Right lobe of liver (tissue), 4 donors: ENCODE measurements at regions not wholly inside any gene's neighbourhood (a gene's known extent, or its start where the extent isn't known, plus 50 kb on each side); places are given as distances from the start of the nearest gene placed in this dataset.

Experiments
- POLR2A ChIP-seq: fragments of 450-650 bp; IDR thresholded peaks from one replicate; pipeline ENCODE4 v1.6.1; 2017; ENCODE audit warnings: antibody characterized with exemption, mild to moderate bottlenecking
- TF ChIP-seq, protein P1 (sequence below), 4 donors: fragments of 200-600 bp in 3 of 4; fragments of 450-650 bp in 1 of 4; IDR thresholded peaks; one replicate each; pipeline versions ENCODE4 v1.5.1 to v1.8.0; 2016 to 2022; ENCODE audit warnings: antibody characterized with exemption in 4 of 4, mild to moderate bottlenecking in 2 of 4
- donor health status: DM: no; HTN: no; CAD: no.
- donor health status: DM: no; HTN: no; CAD: no.
- donor health status: DM: no; HTN: yes; CAD: no.

DNA sequence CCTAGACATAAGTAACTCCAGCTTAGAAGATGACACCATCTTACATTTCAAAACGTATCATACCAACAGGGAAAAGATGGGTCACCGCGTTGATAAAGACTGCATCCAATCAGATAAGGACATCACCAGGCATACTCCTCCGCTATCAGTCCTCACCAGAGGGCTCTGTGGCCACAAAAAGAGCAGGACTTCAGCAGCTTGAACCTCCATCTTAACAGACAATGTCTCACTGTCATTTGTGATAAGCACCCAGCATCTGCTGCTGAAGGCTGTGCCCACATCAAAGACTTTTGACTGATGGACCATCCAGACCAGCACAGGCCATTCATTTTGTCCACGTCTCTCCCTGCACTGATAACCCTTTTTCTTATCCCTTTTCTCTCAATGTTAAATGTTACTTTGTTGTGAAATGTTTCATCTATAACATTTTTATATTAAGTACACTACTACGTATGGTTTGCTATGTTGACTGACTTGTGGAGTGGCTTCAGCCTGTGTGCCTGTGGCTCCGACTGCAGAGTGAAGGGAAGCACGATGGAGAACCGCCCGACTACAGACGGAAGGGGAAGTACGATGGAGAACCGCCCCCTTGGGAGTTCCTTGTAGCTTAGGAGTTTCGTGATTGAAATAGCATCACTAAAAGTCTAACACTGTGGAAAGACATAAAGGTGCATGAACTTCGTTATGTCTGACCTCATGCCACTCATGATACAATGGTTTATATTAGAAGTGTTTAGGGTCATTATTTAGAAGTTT is 595.4 kb upstream of the AGA start:
- TF ChIP-seq, protein P1, sequence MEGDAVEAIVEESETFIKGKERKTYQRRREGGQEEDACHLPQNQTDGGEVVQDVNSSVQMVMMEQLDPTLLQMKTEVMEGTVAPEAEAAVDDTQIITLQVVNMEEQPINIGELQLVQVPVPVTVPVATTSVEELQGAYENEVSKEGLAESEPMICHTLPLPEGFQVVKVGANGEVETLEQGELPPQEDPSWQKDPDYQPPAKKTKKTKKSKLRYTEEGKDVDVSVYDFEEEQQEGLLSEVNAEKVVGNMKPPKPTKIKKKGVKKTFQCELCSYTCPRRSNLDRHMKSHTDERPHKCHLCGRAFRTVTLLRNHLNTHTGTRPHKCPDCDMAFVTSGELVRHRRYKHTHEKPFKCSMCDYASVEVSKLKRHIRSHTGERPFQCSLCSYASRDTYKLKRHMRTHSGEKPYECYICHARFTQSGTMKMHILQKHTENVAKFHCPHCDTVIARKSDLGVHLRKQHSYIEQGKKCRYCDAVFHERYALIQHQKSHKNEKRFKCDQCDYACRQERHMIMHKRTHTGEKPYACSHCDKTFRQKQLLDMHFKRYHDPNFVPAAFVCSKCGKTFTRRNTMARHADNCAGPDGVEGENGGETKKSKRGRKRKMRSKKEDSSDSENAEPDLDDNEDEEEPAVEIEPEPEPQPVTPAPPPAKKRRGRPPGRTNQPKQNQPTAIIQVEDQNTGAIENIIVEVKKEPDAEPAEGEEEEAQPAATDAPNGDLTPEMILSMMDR (IDR thresholded peaks at IDR 0.05) = no peak
- TF ChIP-seq POLR2A = no peak
